ENCODE measurements at regions not wholly inside any gene's neighbourhood (a gene's known extent, or its start where the extent isn't known, plus 50 kb on each side); places are given as distances from the start of the nearest gene placed in this dataset.

DNA sequence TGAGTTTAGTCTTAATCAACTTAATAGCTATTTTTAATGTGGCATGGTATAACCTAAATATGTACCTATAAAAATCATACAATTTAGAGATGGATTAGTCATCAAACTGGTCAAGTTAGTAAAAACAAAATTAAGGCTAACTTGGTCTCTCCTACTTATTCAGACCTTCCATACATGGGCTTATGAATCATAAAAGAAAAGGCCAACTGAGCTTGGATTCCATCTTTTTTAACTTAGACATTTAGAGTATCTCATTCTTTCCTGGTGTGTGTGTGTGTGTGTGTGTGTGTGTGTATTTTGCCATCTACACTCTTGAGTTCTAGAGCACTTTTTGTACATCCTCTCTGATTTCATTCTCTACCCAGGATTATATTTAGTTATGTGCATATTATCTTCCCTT lies 637.5 kb downstream of the PLCL1 start:
- ATAC-seq (no peak), DNase-seq (ENCODE audit: low spot score) (no peak)
- H3K9me3 Mint-ChIP-seq, result no peaks in the 10 kb centered on the region
- no peak overlapping the region for H3K27ac Mint-ChIP-seq
- no peak overlapping the region for H3K4me3 Mint-ChIP-seq
- no peaks in the 10 kb centered on the region for H3K27me3 Mint-ChIP-seq (ENCODE audit: low read depth)
- POLR2A ChIA-PET, result interaction anchor here (0.8 kb wide), 1 partner anchor 1044 kb away, joined by 3 read pairs; no protein-coding TSS in a partner anchor
- no peaks in the 10 kb centered on the region for H3K36me3 Mint-ChIP-seq
- CTCF ChIA-PET, result no interaction called here
- no peak for TF ChIP-seq ZNF263 (CRISPR knock-in tag; IDR thresholded peaks at IDR 0.05; ENCODE audit: low read depth)
- TF ChIP-seq ARID4B (CRISPR knock-in tag; IDR thresholded peaks at IDR 0.05; ENCODE audit: borderline replicate concordance), result no peak
- TF ChIP-seq, protein P1, sequence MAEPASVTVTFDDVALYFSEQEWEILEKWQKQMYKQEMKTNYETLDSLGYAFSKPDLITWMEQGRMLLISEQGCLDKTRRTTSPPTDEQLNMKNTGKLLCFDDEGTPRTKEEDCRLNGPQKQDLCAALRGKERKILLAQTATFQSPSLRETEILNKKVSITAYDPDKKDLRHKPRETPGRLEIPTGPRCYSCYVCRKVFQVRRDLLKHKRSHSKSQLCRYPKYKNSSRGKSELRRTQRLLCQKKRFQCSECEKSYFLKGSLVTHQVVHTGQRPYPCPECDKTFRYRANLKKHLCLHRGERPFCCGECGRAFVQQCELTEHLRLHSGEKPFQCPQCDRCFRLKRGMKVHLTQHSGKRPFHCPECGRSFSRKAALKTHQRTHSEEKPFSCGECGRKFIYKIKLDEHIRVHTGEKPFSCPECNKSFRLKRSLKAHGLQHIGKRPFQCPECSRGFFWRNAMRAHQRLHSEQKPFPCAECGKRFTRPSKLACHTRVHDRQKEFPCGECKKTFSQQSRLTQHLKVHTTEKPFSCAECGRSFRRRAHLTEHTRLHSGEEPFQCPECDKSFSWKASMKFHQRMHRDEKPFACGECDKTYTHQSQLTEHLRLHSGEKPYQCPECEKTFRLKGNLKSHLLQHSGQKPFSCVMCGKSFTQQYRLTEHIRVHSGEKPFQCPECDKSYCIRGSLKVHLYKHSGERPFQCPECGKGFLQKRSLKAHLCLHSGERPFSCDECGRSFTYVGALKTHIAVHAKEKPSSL (CRISPR knock-in tag; conservative IDR thresholded peaks at IDR 0.05), result no peak
- no peak for TF ChIP-seq PREB (CRISPR knock-in tag; IDR thresholded peaks at IDR 0.05; ENCODE audit: borderline replicate concordance)
- TF ChIP-seq NFYB (CRISPR knock-in tag; conservative IDR thresholded peaks at IDR 0.05; ENCODE audit: low read depth), result no peak
- TF ChIP-seq MXD4 (CRISPR knock-in tag; IDR thresholded peaks at IDR 0.05; ENCODE audit: borderline replicate concordance), result no peak
- no peak for TF ChIP-seq ZNF512 (CRISPR knock-in tag; IDR thresholded peaks at IDR 0.05; ENCODE audit: borderline replicate concordance)
- no peak for TF ChIP-seq OVOL2 (CRISPR knock-in tag; IDR thresholded peaks at IDR 0.05; ENCODE audit: borderline replicate concordance)
- TF ChIP-seq GABPB1 (CRISPR knock-in tag; IDR thresholded peaks at IDR 0.05), result no peak
- TF ChIP-seq TEAD1 (CRISPR knock-in tag; IDR thresholded peaks at IDR 0.05), result no peak
- TF ChIP-seq CBFB (CRISPR knock-in tag; IDR thresholded peaks at IDR 0.05; ENCODE audit: low read depth), result no peak
- TF ChIP-seq, protein P2, sequence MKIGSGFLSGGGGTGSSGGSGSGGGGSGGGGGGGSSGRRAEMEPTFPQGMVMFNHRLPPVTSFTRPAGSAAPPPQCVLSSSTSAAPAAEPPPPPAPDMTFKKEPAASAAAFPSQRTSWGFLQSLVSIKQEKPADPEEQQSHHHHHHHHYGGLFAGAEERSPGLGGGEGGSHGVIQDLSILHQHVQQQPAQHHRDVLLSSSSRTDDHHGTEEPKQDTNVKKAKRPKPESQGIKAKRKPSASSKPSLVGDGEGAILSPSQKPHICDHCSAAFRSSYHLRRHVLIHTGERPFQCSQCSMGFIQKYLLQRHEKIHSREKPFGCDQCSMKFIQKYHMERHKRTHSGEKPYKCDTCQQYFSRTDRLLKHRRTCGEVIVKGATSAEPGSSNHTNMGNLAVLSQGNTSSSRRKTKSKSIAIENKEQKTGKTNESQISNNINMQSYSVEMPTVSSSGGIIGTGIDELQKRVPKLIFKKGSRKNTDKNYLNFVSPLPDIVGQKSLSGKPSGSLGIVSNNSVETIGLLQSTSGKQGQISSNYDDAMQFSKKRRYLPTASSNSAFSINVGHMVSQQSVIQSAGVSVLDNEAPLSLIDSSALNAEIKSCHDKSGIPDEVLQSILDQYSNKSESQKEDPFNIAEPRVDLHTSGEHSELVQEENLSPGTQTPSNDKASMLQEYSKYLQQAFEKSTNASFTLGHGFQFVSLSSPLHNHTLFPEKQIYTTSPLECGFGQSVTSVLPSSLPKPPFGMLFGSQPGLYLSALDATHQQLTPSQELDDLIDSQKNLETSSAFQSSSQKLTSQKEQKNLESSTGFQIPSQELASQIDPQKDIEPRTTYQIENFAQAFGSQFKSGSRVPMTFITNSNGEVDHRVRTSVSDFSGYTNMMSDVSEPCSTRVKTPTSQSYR (CRISPR knock-in tag; IDR thresholded peaks at IDR 0.05), result no peak
- TF ChIP-seq ZBTB21 (CRISPR knock-in tag; IDR thresholded peaks at IDR 0.05; ENCODE audit: borderline replicate concordance), result no peak
- 0 out of 2 replicates have a peak, but pooled peaks cover 7% of the 10 kb centered on the region for H3K4me1 Mint-ChIP-seq

Measured in WTC11 (cell line).